ENCODE measurements at regions not wholly inside any gene's neighbourhood (a gene's known extent, or its start where the extent isn't known, plus 50 kb on each side); places are given as distances from the start of the nearest gene placed in this dataset.
A peak's percentile ranks its signal among the peaks of the same experiment; 100 is the strongest.
"Not testable (repeated sequence)": the region's sequence is repeated elsewhere in the genome, so short reads cannot be mapped to it uniquely, and the experiment has no call there.

GRCh38 chr7:152541892-152542291 lies 106.1 kb upstream of the KMT2C start:
- DNase-seq, result no peak

- DNase-seq, result not testable (repeated sequence)
Observed at GRCh38 chr7:152539190-152539495, 103.3 kb upstream of the KMT2C start.

- not testable (repeated sequence) for DNase-seq
Observed at GRCh38 chr7:152538346-152539189, 102.8 kb upstream of the KMT2C start.

- DNase-seq, result no peak
Observed at GRCh38 chr7:152537639-152538038, 101.8 kb upstream of the KMT2C start.

- DNase-seq, result no peak
Observed at GRCh38 chr7:152528612-152529011, 92.8 kb upstream of the KMT2C start.

- no peak for DNase-seq
Observed at GRCh38 chr7:152527610-152528032, 91.8 kb upstream of the KMT2C start.

- peak; percentile 10 for DNase-seq
Observed at GRCh38 chr7:152523916-152524315, 88.1 kb upstream of the KMT2C start.

- DNase-seq, result peak; percentile 44
Observed at GRCh38 chr7:152522571-152523067, 86.8 kb upstream of the KMT2C start.

GRCh38 chr7:152521420-152522337 lies 85.9 kb upstream of the KMT2C start:
- no peak for DNase-seq

GRCh38 chr7:152520861-152521302 lies 85.1 kb upstream of the KMT2C start:
- DNase-seq, result no peak

GRCh38 chr7:152519290-152519689 lies 83.5 kb upstream of the KMT2C start:
- DNase-seq, result no peak

GRCh38 chr7:152516216-152516615 lies 80.4 kb upstream of the KMT2C start:
- no peak for DNase-seq

- DNase-seq, result not testable (repeated sequence)
Observed at GRCh38 chr7:152515266-152515950, 79.6 kb upstream of the KMT2C start.

- no peak for DNase-seq
Observed at GRCh38 chr7:152514771-152515105, 78.9 kb upstream of the KMT2C start.

GRCh38 chr7:152513861-152514770 lies 78.3 kb upstream of the KMT2C start:
- DNase-seq, result no peak

GRCh38 chr7:152512706-152513105 lies 76.9 kb upstream of the KMT2C start:
- no peak for DNase-seq

GRCh38 chr7:152511736-152512135 lies 75.9 kb upstream of the KMT2C start:
- no peak for DNase-seq

GRCh38 chr7:152508701-152509100 lies 72.9 kb upstream of the KMT2C start:
- DNase-seq, result no peak

GRCh38 chr7:152505606-152506005 lies 69.8 kb upstream of the KMT2C start:
- DNase-seq, result no peak

- no peak for DNase-seq
Observed at GRCh38 chr7:152504816-152505215, 69.0 kb upstream of the KMT2C start.

- no peak for DNase-seq
Observed at GRCh38 chr7:152504367-152504766, 68.6 kb upstream of the KMT2C start.
